GM19099 (cell line): ENCODE measurements at regions not wholly inside any gene's neighbourhood (a gene's known extent, or its start where the extent isn't known, plus 50 kb on each side); places are given as distances from the start of the nearest gene placed in this dataset.

ENCODE experiments used
- POLR2A ChIP-seq: IDR thresholded peaks from 3 replicates; pipeline ENCODE4 v1.6.1; 2011; ENCODE audit warnings: low read depth; ENCODE audit not compliant: insufficient read length; ENCODE audit errors: extremely low read depth

GRCh38 chr21:43342301-43342881 is 84.5 kb downstream of the SIK1 start:
- TF ChIP-seq POLR2A: no peak

GRCh38 chr21:43341378-43342161 is 85.4 kb downstream of the SIK1 start:
- no peak for TF ChIP-seq POLR2A

GRCh38 chr21:43340491-43341377 is 86.2 kb downstream of the SIK1 start:
- no peak for TF ChIP-seq POLR2A

GRCh38 chr21:43339668-43340067 is 87.3 kb downstream of the SIK1 start:
- no peak for TF ChIP-seq POLR2A

- TF ChIP-seq POLR2A: no peak
Measured at GRCh38 chr21:43338951-43339350, 88.0 kb downstream of the SIK1 start.

GRCh38 chr21:43337901-43338655 is 88.9 kb downstream of the SIK1 start:
- no peak for TF ChIP-seq POLR2A

- TF ChIP-seq POLR2A: no peak
Measured at GRCh38 chr21:43335119-43335518, 91.8 kb downstream of the SIK1 start.

GRCh38 chr21:43334214-43334958 is 92.5 kb downstream of the SIK1 start:
- TF ChIP-seq POLR2A: no peak

GRCh38 chr21:43333298-43334062 is 93.5 kb downstream of the SIK1 start:
- TF ChIP-seq POLR2A: no peak

- no peak for TF ChIP-seq POLR2A
Measured at GRCh38 chr21:43332861-43333297, 94.1 kb downstream of the SIK1 start.

- TF ChIP-seq POLR2A: no peak
Measured at GRCh38 chr21:43331962-43332828, 94.7 kb downstream of the SIK1 start.

GRCh38 chr21:43331111-43331961 is 95.6 kb downstream of the SIK1 start:
- no peak for TF ChIP-seq POLR2A

GRCh38 chr21:43330306-43330881 is 96.5 kb downstream of the SIK1 start:
- no peak for TF ChIP-seq POLR2A
